Progenitor cell of endocrine pancreas (in vitro differentiated cells): ENCODE measurements at regions not wholly inside any gene's neighbourhood (a gene's known extent, or its start where the extent isn't known, plus 50 kb on each side); places are given as distances from the start of the nearest gene placed in this dataset.

Source experiments
- DNase-seq: peaks from one replicate; pipeline ENCODE4 v3.0.0; 2021; ENCODE audit warnings: low spot score; ENCODE audit not compliant: unreplicated experiment
- H3K27ac Mint-ChIP-seq: 2 replicates; pipeline ENCODE4 v1.8.0; 2021; ENCODE audit warnings: mild to moderate bottlenecking, moderate library complexity, mixed read lengths
- H3K27me3 Mint-ChIP-seq: 2 replicates; pipeline ENCODE4 v1.8.0; 2021; ENCODE audit warnings: mixed read lengths
- H3K36me3 Mint-ChIP-seq: 2 replicates; pipeline ENCODE4 v1.8.0; 2022; ENCODE audit warnings: mixed read lengths; ENCODE audit not compliant: insufficient read depth
- H3K4me1 Mint-ChIP-seq: 2 replicates; pipeline ENCODE4 v1.8.0; 2021; ENCODE audit warnings: low read depth, mixed read lengths
- H3K4me3 Mint-ChIP-seq: 2 replicates; pipeline ENCODE4 v1.8.0; 2021; ENCODE audit warnings: low read depth, mild to moderate bottlenecking, moderate library complexity, mixed read lengths
- H3K9me3 Mint-ChIP-seq: 2 replicates; pipeline ENCODE4 v1.8.0; 2021; ENCODE audit warnings: low read depth, mixed read lengths
- CTCF ChIP-seq: fragments of 200-600 bp; sonication (generic); IDR thresholded peaks from one replicate; pipeline ENCODE4 v1.5.0; 2021; ENCODE audit warnings: antibody characterized with exemption, mild to moderate bottlenecking; ENCODE audit not compliant: unreplicated experiment

GRCh38 chr2:164221473-164221872 is 399.8 kb downstream of the GRB14 start:
- Mint-ChIP-seq H3K9me3 (no peaks in the 10 kb centered on the region), H3K27ac (no peak overlapping the region), H3K4me3 (no peak overlapping the region), H3K4me1 (peaks cover 11% of the 10 kb centered on the region), H3K27me3 (peaks cover 25% of the 10 kb centered on the region), H3K36me3 (no peaks in the 10 kb centered on the region)
- TF ChIP-seq CTCF = no peak
- no peak for DNase-seq

GRCh38 chr2:164220265-164220664 is 401.0 kb downstream of the GRB14 start:
- DNase-seq = no peak
- Mint-ChIP-seq H3K27me3 (peaks cover 22% of the 10 kb centered on the region), H3K4me3 (no peak overlapping the region), H3K36me3 (no peaks in the 10 kb centered on the region), H3K4me1 (peaks cover 11% of the 10 kb centered on the region), H3K27ac (no peak overlapping the region), H3K9me3 (no peaks in the 10 kb centered on the region)
- no peak for TF ChIP-seq CTCF

- H3K4me1 Mint-ChIP-seq = peaks cover 11% of the 10 kb centered on the region
- no peak for DNase-seq
- H3K9me3 Mint-ChIP-seq = peaks cover 9% of the 10 kb centered on the region
- H3K27ac Mint-ChIP-seq = no peak overlapping the region
- H3K4me3 Mint-ChIP-seq = no peak overlapping the region
- no peak for TF ChIP-seq CTCF
- H3K36me3 Mint-ChIP-seq = no peaks in the 10 kb centered on the region
- H3K27me3 Mint-ChIP-seq = peaks cover 11% of the 10 kb centered on the region
Measured at GRCh38 chr2:164213916-164214315, 407.4 kb downstream of the GRB14 start.

GRCh38 chr2:164205347-164205746 is 415.9 kb downstream of the GRB14 start:
- TF ChIP-seq CTCF = no peak
- Mint-ChIP-seq H3K27me3 (peaks cover 3% of the 10 kb centered on the region), H3K4me3 (no peak overlapping the region), H3K27ac (no peak overlapping the region), H3K4me1 (peaks cover 13% of the 10 kb centered on the region), H3K36me3 (no peaks in the 10 kb centered on the region), H3K9me3 (peaks cover 3% of the 10 kb centered on the region)
- no peak for DNase-seq

GRCh38 chr2:164203131-164203530 is 418.2 kb downstream of the GRB14 start:
- Mint-ChIP-seq H3K9me3 (peaks cover 4% of the 10 kb centered on the region), H3K36me3 (no peaks in the 10 kb centered on the region), H3K27ac (no peak overlapping the region), H3K4me3 (no peak overlapping the region), H3K27me3 (no peaks in the 10 kb centered on the region), H3K4me1 (peaks cover 13% of the 10 kb centered on the region)
- DNase-seq = no peak
- no peak for TF ChIP-seq CTCF
